NCI-H1092 treated with DMSO at 0.1 percent for 48 hours (cell line): ENCODE measurements at regions not wholly inside any gene's neighbourhood (a gene's known extent, or its start where the extent isn't known, plus 50 kb on each side); places are given as distances from the start of the nearest gene placed in this dataset.

Experiments
- DNase-seq: peaks from one replicate; lab custom pipeline; 2025; lab: John Stamatoyannopoulos, UW

GRCh38 chr16:49127103-49127502 lies 154.5 kb downstream of the CBLN1 start:
- no peak for DNase-seq

DNA sequence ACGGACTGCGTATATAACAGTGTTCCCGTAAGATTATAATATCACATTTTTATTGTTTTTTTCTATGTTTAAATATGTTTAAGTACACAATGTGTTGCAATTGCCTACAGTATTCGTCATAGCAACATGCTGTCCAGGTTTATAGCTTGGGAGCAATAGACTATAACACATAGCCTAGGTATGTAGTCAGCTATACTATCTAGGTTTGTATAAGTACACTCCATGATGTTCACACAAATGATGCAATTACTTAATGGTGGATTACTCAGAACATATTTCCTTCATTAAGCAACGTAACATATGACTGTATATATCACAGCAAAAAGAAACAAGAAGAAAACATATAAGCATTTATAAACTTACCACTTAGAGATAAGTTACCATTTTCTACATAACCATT lies 160.0 kb downstream of the CBLN1 start:
- DNase-seq = no peak

GRCh38 chr16:49120631-49121030 lies 161.0 kb downstream of the CBLN1 start:
- no peak for DNase-seq

- DNase-seq = no peak
Measured at GRCh38 chr16:49116873-49117272, 164.8 kb downstream of the CBLN1 start.

DNA sequence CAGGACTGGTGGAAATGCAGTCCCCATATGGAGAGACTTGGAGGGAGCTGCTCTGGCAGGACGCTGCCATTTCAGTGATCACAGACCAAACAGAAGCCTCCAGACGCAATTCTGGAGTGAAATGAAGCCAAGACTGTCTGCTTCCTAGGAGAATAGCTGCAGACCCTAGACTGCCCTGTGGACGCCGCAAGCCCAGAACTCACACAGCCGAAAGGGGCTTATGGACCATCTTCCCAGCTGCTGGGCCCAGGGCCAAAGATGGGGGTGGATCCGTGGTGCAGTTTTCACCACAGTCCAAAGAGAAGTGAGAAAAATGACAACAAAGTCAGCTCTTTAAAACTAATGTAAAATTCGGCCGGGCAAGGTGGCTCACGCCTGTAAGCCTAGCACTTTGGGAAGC lies 165.7 kb downstream of the CBLN1 start:
- DNase-seq = no peak

DNA sequence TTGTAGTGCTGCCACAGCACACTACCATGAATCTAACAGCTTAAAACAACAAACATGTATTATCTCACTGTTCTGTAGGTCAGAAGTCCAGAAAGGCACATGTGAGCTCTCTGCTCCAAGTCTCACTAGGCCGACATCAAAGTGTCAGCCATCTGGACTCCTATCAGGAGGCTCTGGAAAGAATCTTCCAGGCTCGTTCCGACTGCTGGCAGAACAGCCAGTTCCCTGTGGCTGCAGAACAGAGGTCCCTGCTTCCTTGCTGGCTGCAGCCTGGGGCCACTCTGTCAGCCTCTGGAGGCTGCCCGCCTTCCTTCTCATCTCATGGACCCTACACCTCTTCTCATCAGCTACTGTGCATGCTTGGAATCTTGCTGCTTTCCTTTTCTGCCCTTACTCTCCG lies 168.9 kb downstream of the CBLN1 start:
- no peak for DNase-seq

DNA sequence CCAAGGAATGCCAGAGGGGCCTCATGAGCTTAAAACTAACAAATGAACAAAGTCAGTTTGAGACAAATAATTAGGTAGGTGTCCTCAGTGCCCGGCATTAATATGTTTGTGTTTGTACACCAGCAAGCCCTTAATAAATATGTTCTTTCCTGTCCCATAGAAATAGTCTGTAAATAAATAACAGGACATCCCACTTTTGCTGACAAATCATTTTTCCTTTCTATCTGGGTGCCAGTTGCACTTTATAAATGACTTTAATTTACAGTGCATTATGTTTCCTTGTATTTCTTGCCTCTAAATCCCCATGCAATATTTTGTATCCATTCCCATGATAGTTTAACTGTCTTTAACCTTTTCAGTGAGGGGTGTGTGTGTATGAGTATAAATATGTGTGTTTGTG lies 170.3 kb downstream of the CBLN1 start:
- no peak for DNase-seq

DNA sequence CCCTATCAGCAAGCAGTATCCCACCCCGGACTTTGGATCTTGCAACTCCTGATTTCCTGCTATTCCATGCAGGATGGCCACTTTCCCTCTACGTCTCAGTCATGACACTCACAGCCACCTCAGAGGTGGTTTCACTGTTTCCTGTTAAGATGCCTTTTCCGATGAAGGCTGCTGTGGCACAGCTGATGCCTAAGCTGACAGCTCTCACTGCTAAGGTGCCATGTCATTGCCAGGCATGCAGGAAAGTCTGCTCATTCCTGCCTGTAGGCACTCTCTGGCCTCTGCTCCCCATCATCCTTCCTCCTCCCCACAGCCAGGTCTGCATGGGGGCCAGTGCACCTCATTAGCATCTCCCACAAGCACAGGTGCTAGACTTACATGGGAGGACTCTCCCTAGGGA lies 173.0 kb downstream of the CBLN1 start:
- DNase-seq = no peak

- DNase-seq = no peak
Measured at GRCh38 chr16:49103298-49103697, 178.3 kb downstream of the CBLN1 start.

- no peak for DNase-seq
Measured at GRCh38 chr16:49101997-49102396, 179.6 kb downstream of the CBLN1 start.

DNA sequence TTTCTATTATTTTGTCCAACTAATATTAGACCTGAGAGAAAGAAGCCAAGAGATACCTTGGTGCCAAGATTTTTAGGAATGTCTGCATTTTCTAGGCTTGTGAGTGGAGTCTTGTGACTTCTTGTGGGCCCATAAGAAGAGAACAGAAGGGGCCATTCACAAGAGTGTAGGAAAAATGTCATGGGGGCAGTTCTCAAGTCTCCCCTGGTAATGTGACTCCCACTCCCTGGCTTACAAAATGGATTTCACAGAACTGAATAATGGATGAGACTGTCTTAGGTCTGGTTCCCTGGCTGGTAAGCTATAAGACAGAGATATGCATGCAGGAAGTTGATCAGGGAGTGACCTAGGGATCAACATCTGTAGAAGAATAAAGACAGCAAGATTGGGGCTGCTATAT lies 181.3 kb downstream of the CBLN1 start:
- no peak for DNase-seq

DNA sequence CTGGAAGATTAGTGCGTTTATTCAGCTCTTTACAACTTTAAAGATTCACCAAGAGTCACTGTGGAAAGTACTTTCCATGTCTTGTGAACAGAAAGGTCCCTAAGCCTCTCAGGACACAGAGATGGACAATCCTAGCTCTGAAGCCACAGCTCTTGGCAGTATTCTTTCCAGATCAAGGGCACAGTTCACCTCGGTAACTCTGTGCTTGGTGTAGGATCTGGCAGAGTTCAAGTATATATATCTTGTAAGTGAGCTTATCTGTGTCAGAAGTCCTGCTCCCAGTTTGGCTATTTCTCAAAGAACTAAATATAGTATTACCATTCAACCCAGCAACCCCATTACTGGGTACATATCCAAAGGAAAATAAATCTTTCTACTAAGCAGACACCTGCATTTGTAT lies 183.7 kb downstream of the CBLN1 start:
- DNase-seq = no peak

- no peak for DNase-seq
Measured at GRCh38 chr16:49096176-49096945, 185.3 kb downstream of the CBLN1 start.

- DNase-seq = no peak
Measured at GRCh38 chr16:49095539-49095938, 186.1 kb downstream of the CBLN1 start.

DNA sequence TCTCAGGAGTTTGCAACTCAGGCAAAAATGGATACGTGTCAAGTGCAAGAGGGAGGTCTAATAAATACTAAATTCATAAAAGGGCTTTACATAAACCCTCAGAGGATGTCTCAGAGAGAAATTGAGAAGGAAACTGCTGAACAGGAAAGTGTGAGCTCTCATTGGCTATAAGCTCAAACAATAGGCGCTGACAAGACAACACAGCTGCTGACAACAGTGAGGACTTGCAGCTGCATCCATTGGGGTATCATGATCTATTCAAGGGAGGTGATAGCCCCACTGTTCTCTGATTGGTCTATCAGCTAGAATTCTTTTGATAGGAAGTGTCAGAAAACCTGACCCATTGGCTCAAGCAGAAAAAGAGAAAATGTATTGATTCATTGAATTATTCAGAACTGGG lies 187.2 kb downstream of the CBLN1 start:
- no peak for DNase-seq

- no peak for DNase-seq
Measured at GRCh38 chr16:49093939-49094338, 187.7 kb downstream of the CBLN1 start.

- DNase-seq = no peak
Measured at GRCh38 chr16:49092704-49093103, 188.9 kb downstream of the CBLN1 start.

DNA sequence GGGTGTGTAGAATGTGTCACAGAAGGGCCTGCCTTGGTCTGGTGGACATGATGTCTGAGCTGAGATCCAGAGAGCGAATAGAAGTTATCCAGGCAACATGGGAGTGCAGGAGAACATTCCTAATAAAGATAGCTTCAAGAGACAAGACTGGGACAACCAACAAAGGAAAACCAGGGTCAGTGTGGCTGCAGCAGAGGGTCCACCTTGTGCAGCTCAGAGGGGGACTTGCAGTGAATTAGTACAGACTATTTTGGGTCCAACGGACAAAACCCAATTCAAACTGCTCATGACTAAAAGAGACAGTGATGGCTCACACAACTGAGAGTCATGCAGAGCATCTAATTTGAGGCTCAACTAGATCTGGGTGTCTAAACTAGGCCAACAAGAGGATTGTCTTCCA lies 192.1 kb downstream of the CBLN1 start:
- DNase-seq = no peak

DNA sequence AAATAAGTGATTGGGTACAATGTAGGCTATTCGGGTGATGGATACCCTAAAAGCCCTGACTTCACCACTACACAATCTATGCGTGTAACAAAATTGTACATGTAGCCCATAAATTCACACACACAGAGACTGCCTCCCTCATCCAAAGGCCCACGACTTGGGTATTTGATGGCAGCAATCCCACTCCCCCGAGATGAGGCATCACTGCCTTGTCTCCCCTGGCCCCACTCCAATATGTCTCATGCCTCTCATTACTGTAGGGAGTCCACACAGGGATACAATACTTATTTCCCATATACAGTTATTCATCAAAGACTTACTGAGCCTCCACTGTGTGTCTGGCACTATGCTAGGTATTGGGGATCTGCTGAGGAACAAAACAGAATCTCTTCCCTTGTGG lies 192.6 kb downstream of the CBLN1 start:
- no peak for DNase-seq

DNA sequence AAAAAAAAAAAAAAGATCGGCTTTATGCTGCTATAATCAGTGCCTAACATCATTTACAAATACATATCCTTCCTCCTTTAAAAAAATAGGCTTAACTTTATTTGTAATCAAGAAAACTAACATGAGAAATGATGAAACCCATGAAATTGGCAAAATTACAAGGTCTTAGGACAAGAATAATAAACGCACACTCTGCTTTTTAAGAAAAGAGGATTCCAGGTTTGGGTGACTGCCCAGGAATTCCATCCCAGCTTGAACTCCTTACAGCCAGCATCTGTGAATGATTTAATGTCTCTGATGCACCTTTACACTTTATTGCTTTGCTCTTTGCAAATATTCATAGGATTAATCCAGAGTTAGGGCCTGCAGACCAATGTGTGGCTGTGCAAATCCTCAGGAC lies 196.0 kb downstream of the CBLN1 start:
- DNase-seq = no peak

GRCh38 chr16:49084628-49085390 lies 196.8 kb downstream of the CBLN1 start:
- DNase-seq = no peak

GRCh38 chr16:49081554-49081953 lies 200.1 kb downstream of the CBLN1 start:
- DNase-seq = no peak

DNA sequence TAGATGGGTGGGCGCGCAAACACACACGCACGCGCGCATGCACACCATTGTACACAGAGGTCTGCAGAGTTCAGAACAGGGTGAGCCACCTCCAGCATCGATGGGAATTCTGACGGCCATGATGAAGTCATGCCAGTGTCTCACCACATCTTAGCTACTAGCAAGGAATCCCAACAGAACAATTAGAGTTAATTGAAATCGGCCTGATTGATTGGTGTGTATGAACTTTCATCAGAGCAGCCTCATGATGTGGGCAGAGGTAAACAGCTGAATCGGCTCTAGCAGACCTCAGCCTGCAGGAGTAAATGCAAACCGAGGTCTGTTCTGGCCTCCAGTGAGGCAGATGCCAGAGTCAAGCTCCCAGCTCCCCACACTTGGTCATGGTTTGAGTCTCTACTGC lies 200.6 kb downstream of the CBLN1 start:
- no peak for DNase-seq

- no peak for DNase-seq
Measured at GRCh38 chr16:49078571-49078970, 203.1 kb downstream of the CBLN1 start.
